ENCODE measurements at regions not wholly inside any gene's neighbourhood (a gene's known extent, or its start where the extent isn't known, plus 50 kb on each side); places are given as distances from the start of the nearest gene placed in this dataset.

GRCh38 chr7:91514591-91514990, 250.4 kb downstream of the FZD1 start:
- Histone ChIP-seq H3K36me3 (ENCODE audit: control insufficient read depth, insufficient read depth, low read length) (no peaks in the 10 kb centered on the region), H3K4me3 (ENCODE audit: low read length) (no peak overlapping the region), H3K27me3 (ENCODE audit: control insufficient read depth, insufficient read depth, low read length) (no peaks in the 10 kb centered on the region), H3K27ac (ENCODE audit: low read length) (no peak overlapping the region), H3K4me1 (ENCODE audit: control insufficient read depth, insufficient read depth, low read length) (peaks cover 10% of the 10 kb centered on the region), H3K9me3 (replicated peaks; ENCODE audit: control insufficient read depth, low read depth, low read length) (no peaks in the 10 kb centered on the region)
- no peak for DNase-seq
- WGBS (ENCODE audit: insufficient coverage): 43% methylated on average over 2 of the region's 4 CpGs

DNA sequence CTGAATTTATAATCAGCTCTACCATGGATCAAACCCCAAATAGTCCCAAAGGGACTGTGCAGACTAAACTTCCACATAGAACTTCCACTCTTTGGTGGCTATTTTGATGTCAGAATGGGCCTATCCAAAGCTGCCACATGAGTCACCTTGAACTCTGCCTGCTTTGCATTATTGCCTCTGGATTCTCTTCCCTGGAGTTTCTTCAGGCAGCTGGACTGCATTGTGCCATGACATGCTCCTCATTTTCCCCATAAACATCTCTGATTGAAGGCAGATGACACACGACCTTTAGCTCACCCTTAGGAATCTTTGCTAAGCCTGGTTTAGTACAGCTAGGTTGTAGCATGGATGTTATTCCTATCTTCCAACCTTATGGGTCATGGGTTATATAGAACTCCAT, 251.7 kb downstream of the FZD1 start:
- H3K27ac ChIP-seq (ENCODE audit: low read length): no peak overlapping the region
- no peak for DNase-seq
- no CpG with 5 or more reads among the region's 1 CpG for WGBS (ENCODE audit: insufficient coverage)
- H3K4me1 ChIP-seq (ENCODE audit: control insufficient read depth, insufficient read depth, low read length): peaks cover 14% of the 10 kb centered on the region
- H3K9me3 ChIP-seq (replicated peaks; ENCODE audit: control insufficient read depth, low read depth, low read length): no peaks in the 10 kb centered on the region
- H3K4me3 ChIP-seq (ENCODE audit: low read length): no peak overlapping the region
- no peaks in the 10 kb centered on the region for H3K36me3 ChIP-seq (ENCODE audit: control insufficient read depth, insufficient read depth, low read length)
- no peaks in the 10 kb centered on the region for H3K27me3 ChIP-seq (ENCODE audit: control insufficient read depth, insufficient read depth, low read length)

DNA sequence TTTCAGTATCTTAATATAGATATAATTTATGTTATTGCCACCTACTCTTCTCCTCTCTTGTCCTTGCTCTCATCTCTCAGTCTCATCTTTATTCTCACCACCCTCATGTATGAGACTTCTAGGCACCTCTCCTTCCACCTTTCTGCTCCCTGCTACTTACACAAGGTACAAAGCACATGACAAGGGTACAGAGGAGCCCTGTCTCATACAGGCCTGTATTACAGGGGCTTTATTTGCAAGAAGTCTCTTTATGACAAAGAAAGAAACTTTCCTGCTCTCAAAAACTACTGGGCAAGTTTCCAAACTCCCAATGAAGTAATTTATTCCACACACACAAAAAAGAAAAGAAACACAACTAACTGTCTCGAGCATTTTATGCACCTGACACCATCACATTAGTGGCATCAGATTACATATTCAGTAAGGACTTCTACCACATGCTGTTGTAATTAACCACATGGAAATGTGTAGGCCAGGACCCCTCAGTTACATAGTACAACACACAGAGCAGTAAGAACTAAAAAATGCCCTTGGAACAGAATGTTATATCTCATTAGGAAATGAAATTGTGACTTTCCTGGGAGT, 253.1 kb downstream of the FZD1 start:
- H3K4me1 ChIP-seq (ENCODE audit: control insufficient read depth, insufficient read depth, low read length): peaks cover 14% of the 10 kb centered on the region
- WGBS (ENCODE audit: insufficient coverage): no CpG with 5 or more reads among the region's 1 CpG
- no peak overlapping the region for H3K4me3 ChIP-seq (ENCODE audit: low read length)
- H3K27me3 ChIP-seq (ENCODE audit: control insufficient read depth, insufficient read depth, low read length): no peaks in the 10 kb centered on the region
- no peaks in the 10 kb centered on the region for H3K9me3 ChIP-seq (replicated peaks; ENCODE audit: control insufficient read depth, low read depth, low read length)
- H3K36me3 ChIP-seq (ENCODE audit: control insufficient read depth, insufficient read depth, low read length): no peaks in the 10 kb centered on the region
- DNase-seq: peak; percentile 87
- peak overlapping the region; percentile 62 for H3K27ac ChIP-seq (ENCODE audit: low read length)

- peaks cover 14% of the 10 kb centered on the region for H3K4me1 ChIP-seq (ENCODE audit: control insufficient read depth, insufficient read depth, low read length)
- no peaks in the 10 kb centered on the region for H3K27me3 ChIP-seq (ENCODE audit: control insufficient read depth, insufficient read depth, low read length)
- no peak overlapping the region for H3K4me3 ChIP-seq (ENCODE audit: low read length)
- H3K9me3 ChIP-seq (replicated peaks; ENCODE audit: control insufficient read depth, low read depth, low read length): no peaks in the 10 kb centered on the region
- no peak for DNase-seq
- WGBS (ENCODE audit: insufficient coverage): 58% methylated on average over 1 of the region's 1 CpG
- peak overlapping the region; percentile 9 for H3K27ac ChIP-seq (ENCODE audit: low read length)
- no peaks in the 10 kb centered on the region for H3K36me3 ChIP-seq (ENCODE audit: control insufficient read depth, insufficient read depth, low read length)
These were observed 253.8 kb downstream of the FZD1 start for GRCh38 chr7:91518058-91518457.

GRCh38 chr7:91519241-91520158, 255.3 kb downstream of the FZD1 start:
- WGBS (ENCODE audit: insufficient coverage): 10% methylated on average over 2 of the region's 8 CpGs
- H3K36me3 ChIP-seq (ENCODE audit: control insufficient read depth, insufficient read depth, low read length): no peaks in the 10 kb centered on the region
- peak; percentile 31 for DNase-seq
- H3K27me3 ChIP-seq (ENCODE audit: control insufficient read depth, insufficient read depth, low read length): no peaks in the 10 kb centered on the region
- peaks cover 14% of the 10 kb centered on the region for H3K4me1 ChIP-seq (ENCODE audit: control insufficient read depth, insufficient read depth, low read length)
- H3K9me3 ChIP-seq (replicated peaks; ENCODE audit: control insufficient read depth, low read depth, low read length): no peaks in the 10 kb centered on the region
- no peak overlapping the region for H3K27ac ChIP-seq (ENCODE audit: low read length)
- no peak overlapping the region for H3K4me3 ChIP-seq (ENCODE audit: low read length)

DNA sequence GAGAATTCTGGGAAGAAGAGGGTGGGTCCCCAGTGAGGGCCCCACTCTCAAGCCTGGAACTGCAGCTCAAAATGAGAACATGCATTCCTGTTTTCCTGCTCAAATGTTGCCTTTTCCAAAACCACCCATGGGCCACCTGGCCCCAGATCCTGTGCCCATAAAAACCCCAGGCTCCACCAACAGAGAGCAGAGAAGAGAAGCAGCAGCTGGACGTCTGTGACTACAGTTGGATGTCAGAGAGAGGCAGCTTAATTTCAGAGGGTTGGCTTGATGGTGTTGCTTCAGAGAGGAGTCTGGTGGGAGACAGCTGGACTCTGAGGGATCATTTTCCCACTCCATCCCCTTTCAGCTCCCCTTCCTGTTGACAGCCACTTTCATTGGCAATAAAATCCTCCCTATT, 256.4 kb downstream of the FZD1 start:
- Histone ChIP-seq H3K27me3 (ENCODE audit: control insufficient read depth, insufficient read depth, low read length) (no peaks in the 10 kb centered on the region), H3K9me3 (replicated peaks; ENCODE audit: control insufficient read depth, low read depth, low read length) (no peaks in the 10 kb centered on the region), H3K4me3 (ENCODE audit: low read length) (no peak overlapping the region), H3K4me1 (ENCODE audit: control insufficient read depth, insufficient read depth, low read length) (peaks cover 14% of the 10 kb centered on the region), H3K36me3 (ENCODE audit: control insufficient read depth, insufficient read depth, low read length) (no peaks in the 10 kb centered on the region), H3K27ac (ENCODE audit: low read length) (no peak overlapping the region)
- WGBS (ENCODE audit: insufficient coverage): no CpG with 5 or more reads among the region's 1 CpG
- DNase-seq: no peak

- H3K9me3 ChIP-seq (replicated peaks; ENCODE audit: control insufficient read depth, low read depth, low read length): peaks cover 2% of the 10 kb centered on the region
- no peaks in the 10 kb centered on the region for H3K27me3 ChIP-seq (ENCODE audit: control insufficient read depth, insufficient read depth, low read length)
- no peaks in the 10 kb centered on the region for H3K36me3 ChIP-seq (ENCODE audit: control insufficient read depth, insufficient read depth, low read length)
- no peak overlapping the region for H3K27ac ChIP-seq (ENCODE audit: low read length)
- no peak for DNase-seq
- H3K4me1 ChIP-seq (ENCODE audit: control insufficient read depth, insufficient read depth, low read length): no peaks in the 10 kb centered on the region
- no peak overlapping the region for H3K4me3 ChIP-seq (ENCODE audit: low read length)
These were observed 262.2 kb downstream of the FZD1 start for GRCh38 chr7:91526404-91526803.

- WGBS (ENCODE audit: insufficient coverage): 85% methylated on average over 3 of the region's 5 CpGs
- no peak for DNase-seq
- no peaks in the 10 kb centered on the region for H3K27me3 ChIP-seq (ENCODE audit: control insufficient read depth, insufficient read depth, low read length)
- peaks cover 2% of the 10 kb centered on the region for H3K9me3 ChIP-seq (replicated peaks; ENCODE audit: control insufficient read depth, low read depth, low read length)
- no peaks in the 10 kb centered on the region for H3K36me3 ChIP-seq (ENCODE audit: control insufficient read depth, insufficient read depth, low read length)
- H3K4me3 ChIP-seq (ENCODE audit: low read length): no peak overlapping the region
- no peak overlapping the region for H3K27ac ChIP-seq (ENCODE audit: low read length)
- no peaks in the 10 kb centered on the region for H3K4me1 ChIP-seq (ENCODE audit: control insufficient read depth, insufficient read depth, low read length)
These were observed 263.2 kb downstream of the FZD1 start for GRCh38 chr7:91527460-91527859.

DNA sequence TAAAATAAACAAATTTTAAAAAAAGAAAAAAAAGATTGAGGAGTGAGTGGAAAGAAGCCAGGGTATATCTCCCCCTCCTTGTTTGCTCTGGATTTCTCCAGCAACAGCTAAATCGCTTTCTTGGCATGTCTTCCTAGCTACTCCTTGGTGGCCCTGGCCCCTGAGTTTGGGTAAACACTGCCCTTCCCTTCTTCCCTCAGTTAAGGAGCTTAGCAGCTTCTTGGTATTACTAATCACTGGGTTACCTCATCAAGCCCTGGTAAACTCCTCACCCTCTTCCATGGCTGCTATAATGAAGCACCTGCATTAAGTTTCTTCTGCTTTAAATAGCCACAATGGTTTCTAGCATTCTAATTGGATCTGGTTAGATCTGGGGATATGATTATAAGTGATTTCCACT, 269.8 kb downstream of the FZD1 start:
- H3K9me3 ChIP-seq (replicated peaks; ENCODE audit: control insufficient read depth, low read depth, low read length): peaks cover 1% of the 10 kb centered on the region
- WGBS (ENCODE audit: insufficient coverage): 56% methylated on average over 1 of the region's 1 CpG
- H3K27me3 ChIP-seq (ENCODE audit: control insufficient read depth, insufficient read depth, low read length): no peaks in the 10 kb centered on the region
- H3K36me3 ChIP-seq (ENCODE audit: control insufficient read depth, insufficient read depth, low read length): no peaks in the 10 kb centered on the region
- no peak overlapping the region for H3K4me3 ChIP-seq (ENCODE audit: low read length)
- H3K4me1 ChIP-seq (ENCODE audit: control insufficient read depth, insufficient read depth, low read length): no peaks in the 10 kb centered on the region
- DNase-seq: no peak
- H3K27ac ChIP-seq (ENCODE audit: low read length): no peak overlapping the region

DNA sequence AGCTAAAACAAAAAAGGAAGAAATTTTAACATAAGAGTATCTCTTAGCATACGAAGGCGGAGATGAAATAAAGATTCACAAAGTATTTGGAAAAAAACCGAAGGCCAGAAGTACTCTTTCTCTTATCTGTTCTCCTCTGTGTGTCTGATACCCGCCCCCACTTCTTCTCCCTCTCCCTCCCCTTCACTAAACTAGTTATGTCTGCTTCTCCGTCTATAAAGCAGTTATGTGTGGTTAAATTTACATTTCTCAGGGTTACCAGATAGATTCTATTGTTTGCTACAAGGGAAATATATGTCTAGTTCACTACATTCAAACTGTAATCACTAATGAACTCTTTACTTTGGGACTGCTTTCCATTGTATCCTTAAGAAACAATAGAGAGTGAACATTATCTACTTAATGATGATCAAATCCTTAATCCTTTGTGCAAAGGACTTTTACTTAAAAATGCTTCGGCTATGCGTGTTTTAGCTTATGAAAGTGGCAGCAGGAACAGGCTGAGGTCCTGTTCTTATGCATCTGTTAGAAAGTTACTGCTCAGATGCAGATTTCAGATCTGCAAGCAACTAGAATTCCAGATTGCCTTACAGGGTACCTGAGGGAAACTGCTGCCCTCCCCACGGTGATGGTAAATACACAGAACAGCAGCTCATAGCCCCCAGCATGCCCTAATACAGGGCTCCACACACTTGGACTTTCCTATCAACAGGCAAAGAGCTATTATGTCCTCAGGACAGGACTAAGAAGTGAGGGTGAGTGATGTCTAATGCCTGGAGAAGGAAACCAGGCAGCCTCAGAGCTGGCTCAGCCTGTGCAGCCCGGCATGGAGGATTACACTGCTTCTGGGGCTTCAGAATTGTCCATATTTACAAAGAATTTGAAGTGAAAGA, 273.3 kb downstream of the FZD1 start:
- Histone ChIP-seq H3K4me3 (ENCODE audit: low read length) (no peak overlapping the region), H3K27me3 (ENCODE audit: control insufficient read depth, insufficient read depth, low read length) (no peaks in the 10 kb centered on the region), H3K36me3 (ENCODE audit: control insufficient read depth, insufficient read depth, low read length) (no peaks in the 10 kb centered on the region), H3K27ac (ENCODE audit: low read length) (no peak overlapping the region), H3K4me1 (ENCODE audit: control insufficient read depth, insufficient read depth, low read length) (no peaks in the 10 kb centered on the region), H3K9me3 (replicated peaks; ENCODE audit: control insufficient read depth, low read depth, low read length) (no peaks in the 10 kb centered on the region)
- 27% methylated on average over 2 of the region's 9 CpGs for WGBS (ENCODE audit: insufficient coverage)
- DNase-seq: no peak
